CD4-positive, alpha-beta T cell treated with Interleukin-4 for 1 hour (primary cell): ENCODE measurements at regions not wholly inside any gene's neighbourhood (a gene's known extent, or its start where the extent isn't known, plus 50 kb on each side); places are given as distances from the start of the nearest gene placed in this dataset.
"Not testable (repeated sequence)": the region's sequence is repeated elsewhere in the genome, so short reads cannot be mapped to it uniquely, and the experiment has no call there.

Source experiments
- DNase-seq, 2 donors: peaks; one replicate each; pipeline ENCODE4 v3.0.0-alpha.2; 2020 to 2022

DNA sequence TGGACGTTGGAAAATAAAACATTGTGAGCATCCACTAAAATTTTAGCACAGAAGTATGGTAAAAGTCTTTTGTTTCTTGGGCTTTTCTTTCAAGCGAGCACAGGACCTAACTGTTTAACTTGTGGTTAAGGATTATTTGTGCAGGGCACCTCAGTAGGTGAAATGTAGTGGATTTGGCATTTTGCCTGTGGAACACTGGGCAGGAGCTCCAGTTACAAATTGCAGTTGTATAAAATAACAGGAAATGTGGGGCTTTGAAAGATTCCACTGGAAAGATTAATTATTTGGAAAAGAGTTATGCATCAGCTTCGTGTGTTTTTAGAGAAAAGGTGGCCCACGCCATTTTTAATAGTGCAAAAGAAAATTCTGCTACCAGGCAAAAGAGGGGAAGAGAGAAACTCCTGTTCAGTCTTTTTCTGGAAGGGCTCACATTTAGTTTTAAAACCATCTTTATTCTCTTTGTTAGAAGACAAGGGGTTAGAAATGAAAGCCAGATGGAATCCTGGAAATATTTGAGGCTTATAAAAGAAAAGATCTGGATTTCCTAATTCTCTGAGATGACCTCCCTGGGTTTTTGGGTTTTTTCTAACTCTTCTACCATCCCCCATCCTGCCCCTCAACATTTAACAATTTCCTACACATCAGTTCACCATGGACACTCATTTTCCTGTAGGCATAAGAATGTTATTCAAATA is 144.3 kb upstream of the SERTAD2 start:
- DNase-seq: no peak

DNA sequence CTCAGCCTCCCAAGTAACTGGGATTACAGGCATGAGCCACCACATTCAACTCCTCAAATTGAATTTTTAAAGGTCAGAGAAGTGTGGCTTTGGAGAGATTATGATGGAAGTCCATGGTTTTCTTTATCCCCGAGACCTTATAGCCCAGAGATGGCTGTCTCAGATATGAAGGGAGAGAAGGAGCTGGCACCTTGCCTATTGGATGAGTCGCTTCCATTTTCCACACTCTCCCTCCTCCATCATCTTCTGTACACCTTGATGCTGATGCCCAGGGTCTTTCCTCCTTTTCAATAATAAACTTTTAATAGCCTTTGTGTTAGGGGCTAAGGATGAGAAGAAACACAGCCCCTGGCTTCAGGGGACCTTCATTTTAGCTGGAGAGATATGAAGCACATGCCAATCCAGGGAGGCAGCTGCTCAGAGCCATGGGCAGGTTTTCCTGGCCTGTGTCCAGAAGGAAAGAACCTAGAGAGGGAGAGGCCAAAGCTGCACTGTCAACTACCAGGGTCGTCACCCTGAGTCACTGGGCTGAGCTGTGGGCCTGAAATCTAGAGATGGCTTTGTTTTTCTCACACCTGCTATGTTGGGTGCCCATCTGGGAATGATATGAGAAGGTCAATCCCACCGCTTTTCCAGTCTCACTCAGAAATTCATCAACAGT is 146.0 kb upstream of the SERTAD2 start:
- no peak for DNase-seq

DNA sequence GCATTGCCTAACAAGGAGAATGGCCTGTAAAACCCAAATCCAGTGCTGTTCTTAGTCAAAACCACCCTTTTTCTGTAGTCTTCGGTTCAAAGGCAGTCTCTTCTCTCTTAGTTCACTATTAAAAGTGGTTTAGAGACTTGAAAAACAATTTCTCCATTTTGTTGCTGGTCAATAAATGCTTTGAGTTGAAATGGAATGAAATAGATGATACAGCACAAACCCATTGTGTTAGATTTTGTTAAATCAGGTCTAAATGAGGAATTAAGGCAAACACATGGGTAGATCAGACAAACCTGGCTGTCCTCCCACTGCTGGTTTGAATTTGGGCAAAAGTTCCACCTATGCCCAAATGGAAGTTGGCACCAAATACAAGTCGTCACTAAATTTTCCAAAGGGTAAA is 150.1 kb upstream of the SERTAD2 start:
- DNase-seq: no peak

DNA sequence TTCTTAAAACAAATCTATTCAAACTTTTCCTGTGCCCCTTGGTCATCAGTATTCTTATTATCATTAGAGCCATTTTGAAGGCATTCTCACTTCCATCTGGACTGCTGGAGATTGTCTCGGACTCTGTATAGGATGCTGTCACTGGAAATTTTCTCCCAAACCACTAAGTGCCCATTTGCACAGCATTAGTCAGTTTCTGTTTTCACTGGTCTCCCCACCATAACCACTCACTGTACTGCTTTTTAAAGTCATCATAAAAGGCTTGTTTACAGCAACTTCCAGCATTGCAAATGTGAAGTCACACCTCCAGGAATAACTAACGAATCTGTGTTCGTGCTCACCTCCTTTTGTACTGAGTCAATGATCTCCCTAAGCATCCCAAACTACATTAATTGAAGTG is 150.9 kb upstream of the SERTAD2 start:
- DNase-seq: no peak

DNA sequence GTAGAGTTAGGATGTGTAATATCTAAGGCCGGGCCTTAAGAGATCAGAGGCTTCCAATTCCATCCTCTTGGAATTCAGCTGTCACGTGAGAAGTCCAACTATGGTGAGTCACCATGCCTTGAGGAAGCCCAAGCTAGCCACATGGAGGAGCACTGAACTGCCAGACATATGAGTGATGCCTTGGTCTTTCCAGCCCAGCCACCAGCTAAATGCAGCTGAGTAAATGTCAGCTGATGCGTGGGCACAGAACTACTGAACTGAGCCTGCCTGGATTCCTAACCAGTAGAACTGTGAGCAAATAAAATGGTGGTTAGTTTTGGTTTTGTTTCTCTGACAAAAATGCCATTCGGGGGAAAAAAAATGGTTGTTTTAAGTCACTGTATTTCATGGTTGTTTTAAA is 153.7 kb upstream of the SERTAD2 start:
- no peak for DNase-seq

DNA sequence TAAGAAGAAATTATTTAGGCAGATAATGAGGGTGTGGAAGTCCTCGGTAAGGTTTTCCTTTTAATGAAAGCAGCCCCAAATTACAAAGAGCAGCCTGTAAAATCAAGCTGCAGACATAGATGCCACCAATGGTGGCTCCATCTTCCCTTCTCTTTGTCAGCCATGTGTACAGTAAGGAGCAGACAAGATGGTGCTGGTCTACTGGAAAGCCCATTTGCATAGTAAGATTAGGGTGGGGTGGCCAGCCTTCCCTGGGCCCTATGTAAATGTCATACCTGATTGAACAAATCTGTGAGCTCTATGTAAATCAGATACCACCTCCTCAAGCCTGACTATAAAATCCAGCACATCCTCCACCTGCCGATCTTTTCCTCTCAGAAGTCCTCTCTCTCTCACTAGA is 154.4 kb upstream of the SERTAD2 start:
- no peak for DNase-seq

DNA sequence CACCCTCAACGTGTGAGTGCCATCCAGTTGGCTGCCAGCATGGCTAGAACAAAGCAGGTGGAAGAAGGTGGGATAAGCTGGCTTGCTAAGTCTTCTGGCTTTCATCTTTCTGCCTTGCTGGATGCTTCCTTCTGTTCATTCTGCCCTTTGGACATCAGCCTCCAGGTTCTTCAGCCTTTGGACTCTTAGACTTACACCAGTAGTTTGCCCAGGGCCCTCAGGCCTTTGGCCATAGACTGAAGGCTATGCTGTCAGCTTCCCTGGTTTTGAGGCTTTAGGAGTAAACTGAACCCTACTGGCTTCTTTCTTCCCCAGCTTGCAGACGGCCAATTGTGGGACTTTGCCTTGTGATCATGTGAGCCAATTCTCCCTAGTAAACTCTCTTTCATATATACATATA is 155.0 kb upstream of the SERTAD2 start:
- DNase-seq: no peak

DNA sequence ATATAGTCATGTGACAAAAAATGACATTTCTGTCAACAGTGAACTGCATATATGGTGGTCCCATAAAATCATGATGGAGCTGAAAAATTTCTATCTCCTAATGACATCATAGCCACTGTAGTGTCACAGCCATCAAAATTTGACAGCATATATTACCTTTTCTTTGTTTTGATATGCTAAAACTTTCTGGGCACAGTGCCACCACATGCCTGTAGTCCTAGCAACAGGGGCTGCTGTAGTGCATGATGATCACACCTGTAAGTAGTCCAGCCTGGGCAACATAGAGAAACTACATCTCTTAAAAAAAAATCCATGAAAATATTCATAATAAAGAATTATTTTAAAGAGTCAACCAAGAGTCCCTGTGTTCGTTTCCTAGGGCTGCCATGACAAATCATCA is 155.5 kb upstream of the SERTAD2 start:
- no peak for DNase-seq

DNA sequence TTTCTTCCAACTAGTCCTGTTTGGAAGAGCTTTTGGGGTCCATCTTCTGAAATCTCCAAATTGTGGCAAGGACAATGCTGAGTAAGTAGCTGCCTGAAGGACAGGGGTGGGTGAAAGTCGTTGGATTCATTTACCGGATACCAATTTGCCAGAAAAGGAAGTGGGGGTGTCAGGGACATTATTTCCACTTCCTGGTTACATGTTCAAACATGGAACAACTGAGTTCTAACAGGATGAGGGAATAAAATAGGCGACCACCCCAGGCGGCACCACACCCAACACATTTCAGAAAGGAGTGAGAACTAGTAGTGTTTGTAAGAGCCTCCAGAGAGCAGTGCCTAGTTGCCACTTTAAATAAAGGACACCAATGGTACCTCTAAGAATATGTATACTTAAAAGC is 158.6 kb upstream of the SERTAD2 start:
- no peak for DNase-seq

DNA sequence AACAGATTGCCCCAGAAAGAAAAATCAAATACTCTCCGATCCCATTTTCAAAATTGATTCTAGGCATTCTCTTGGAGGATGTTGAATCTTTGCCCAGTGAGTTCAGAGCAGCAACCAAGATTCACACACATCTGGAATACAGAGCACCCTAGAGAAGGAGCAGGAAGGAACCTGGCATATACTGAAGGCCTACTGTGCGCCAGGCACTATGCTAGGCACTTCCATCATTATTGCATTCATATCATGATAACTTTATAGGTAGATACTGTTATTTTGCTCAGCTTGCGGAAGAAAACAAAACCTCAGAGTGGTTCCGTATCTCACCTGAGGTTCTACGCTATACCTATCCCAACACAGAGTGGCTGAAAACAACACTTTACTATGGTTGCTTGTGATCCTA is 160.3 kb upstream of the SERTAD2 start:
- DNase-seq: no peak

DNA sequence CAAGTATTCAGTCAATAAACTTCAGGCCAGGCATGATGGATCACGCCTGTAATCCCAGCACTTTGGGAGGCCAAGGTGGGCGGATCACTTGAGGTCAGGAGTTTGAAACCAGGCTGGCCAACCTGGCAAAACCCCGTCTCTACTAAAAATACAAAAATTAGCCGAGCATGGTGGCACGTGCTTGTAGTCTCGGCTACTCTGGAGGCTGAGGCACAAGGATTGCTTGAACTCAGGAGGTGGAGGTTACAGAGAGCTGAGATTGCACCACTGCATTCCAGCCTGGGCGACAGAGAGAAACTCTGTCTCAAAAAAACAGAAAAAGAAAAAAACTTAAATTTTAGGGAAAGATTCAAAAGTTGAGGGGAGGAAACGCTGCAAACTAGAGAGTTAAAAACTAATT is 162.8 kb upstream of the SERTAD2 start:
- not testable (repeated sequence) for DNase-seq

DNA sequence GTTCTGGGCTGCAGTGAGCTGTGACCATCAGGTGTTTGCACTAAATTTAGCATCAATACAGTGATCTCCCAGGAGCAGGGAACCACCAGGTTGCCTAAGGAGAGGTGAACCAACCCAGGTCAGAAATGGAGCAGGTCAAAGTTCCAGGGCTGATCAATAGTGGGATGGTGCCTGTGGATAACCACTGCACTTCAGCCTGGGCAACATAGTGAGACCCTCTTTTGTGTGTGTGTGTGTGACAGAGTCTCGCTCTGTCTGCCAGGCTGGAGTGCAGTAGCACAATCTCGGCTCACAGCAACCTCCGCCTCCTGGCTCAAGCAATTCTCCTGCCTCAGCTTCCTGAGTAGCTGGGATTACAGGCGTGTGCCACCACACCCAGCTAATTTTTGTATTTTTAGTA is 163.7 kb upstream of the SERTAD2 start:
- DNase-seq: no peak

DNA sequence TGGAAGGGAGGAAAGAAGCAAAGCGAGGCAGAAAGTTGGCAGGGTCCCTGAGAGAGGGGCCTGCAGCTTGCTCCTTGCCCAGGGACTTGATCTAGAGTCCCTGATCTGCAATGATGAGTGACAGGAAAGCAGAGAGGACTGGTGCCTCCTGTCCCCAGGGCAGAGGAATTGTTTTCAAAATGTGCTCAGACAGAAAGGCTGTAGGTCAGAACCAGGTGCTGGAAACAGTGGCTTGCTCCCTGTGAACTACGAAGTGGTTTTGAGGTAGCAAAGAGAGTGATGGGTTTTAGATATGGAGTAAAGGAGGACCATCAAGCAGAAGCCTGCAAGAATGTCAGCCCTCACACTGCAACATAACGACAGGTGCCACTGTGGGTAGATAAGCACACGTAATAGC is 164.9 kb upstream of the SERTAD2 start:
- no peak for DNase-seq

DNA sequence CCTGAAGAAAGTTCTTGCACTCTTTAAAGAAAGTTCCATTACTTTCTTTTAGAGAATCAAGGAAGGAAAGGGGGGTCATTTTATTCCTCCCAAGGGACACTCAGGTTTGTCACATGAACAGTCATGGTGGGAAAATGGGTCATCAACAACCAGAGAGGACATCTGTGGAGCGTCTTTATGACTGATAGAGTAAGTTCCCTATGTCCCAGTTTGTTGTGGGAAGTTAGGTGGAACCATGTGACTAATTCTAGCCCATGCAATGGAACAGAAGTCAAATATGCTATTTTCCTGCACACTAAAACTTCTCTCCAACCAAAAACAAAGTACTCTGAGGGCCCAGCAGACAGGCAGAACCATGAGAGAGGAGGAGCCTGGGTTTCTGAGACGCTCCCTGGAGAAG is 165.6 kb upstream of the SERTAD2 start:
- DNase-seq: no peak

DNA sequence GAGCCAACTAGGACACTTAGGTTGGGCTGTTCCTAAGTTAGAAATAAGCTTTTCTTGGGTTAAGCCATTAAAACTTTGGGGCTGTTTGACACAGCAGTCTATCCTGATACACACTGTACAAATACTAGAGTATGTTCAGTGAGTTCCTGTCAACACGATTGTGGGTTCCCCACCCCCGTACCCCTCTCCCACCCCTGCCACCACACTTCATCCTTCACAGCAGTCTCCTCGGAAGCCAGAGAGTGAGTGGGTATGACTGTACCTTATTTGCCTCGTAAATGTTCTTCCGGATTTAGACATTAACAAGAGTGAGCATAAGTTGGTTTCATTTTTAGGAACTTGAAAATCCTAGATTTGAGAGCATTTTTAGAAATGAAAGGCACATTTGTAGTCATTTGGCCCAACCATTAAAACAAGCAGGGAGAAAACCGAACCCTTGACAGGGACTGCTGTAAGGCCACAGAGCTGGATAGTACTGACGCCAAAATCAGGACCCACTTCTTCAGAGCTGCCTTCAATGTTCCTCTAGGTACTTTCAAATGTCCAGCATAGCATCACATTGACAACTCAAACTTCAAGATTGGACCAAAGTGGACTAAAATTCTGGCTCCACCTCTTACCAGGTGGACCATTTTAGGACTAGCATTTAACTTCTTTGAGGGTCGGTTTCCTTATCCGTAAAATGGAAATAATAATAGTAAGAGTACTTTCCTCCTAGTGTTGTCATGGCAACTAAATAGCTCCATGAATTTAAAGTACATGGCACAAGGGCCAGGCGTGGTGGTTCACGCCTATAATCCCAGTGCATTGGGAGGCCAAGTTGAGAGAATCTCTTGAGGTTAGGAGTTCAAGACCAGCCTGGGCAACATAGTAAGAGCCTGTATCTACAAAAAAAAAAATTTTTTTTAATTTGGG is 166.3 kb upstream of the SERTAD2 start:
- peak; percentile 50 to 62 for DNase-seq

DNA sequence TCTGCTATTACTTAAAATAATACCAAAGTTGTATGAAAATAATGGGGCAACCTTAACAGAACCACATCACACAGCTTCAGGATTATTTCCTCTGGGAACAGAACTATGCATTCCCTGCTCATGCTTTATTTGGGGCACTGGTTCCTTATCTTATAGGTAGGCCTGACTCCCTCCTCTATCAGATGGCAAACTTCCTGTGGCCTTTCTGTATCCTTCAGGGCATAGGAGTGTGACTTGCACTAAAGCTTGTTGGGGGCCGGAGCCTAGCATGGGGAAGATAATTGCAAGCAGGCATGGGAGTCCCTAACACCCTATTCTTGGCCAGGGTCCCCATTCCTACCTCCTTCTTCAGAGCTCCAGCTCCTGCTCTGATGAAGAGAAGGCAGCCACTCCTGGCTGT is 167.2 kb upstream of the SERTAD2 start:
- no peak for DNase-seq

DNA sequence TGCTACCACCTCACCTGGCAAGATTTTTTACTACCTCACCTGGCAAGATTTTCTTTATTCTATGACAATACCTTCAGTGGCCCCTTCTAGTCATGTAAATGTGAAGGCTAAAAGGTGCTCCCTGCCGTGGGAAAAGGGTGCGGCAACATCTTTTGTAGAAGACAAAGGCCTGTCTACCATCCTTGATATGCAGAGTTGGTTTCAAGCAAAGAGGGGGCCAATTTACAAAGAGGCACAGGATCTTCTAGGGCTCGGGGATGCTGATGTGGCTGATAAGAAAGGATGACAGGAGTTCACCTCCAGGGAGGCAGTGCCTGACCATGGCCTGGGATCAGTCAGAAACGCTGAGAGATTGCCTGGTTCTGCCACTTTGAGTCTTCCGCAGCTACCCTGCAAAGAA is 165.4 kb upstream of the SLC1A4 start:
- DNase-seq: no peak

DNA sequence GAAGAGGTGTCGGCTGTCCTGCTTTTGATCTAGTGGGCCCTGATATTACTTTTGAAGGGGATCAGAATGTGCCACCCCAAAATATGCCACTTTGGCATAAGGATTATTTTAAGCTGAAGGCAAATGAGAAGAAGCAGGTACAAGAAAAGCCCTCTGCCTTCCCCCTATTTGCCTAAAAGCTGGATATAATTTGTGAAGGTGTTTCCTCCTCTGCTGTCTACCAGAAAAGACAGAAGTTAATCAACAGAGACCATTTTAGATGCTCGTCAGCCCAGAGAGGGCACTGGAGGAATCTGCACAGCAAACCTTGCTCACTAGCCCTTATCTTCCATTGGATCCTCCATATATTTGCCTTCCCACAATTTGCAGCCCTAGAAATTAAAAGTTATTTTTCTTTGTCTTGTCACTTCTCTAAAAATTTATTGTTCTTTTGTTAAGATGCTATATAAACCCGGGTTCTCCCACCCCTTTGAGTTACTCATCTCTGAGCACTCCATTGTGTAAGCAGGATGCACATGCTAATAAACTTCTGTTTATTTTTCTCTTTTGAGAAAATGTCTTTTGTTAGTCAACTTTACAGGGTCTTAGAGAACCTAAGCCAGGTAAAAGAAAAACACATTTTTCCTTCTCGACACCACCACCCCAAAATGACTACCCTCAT is 163.2 kb upstream of the SLC1A4 start:
- no peak for DNase-seq

DNA sequence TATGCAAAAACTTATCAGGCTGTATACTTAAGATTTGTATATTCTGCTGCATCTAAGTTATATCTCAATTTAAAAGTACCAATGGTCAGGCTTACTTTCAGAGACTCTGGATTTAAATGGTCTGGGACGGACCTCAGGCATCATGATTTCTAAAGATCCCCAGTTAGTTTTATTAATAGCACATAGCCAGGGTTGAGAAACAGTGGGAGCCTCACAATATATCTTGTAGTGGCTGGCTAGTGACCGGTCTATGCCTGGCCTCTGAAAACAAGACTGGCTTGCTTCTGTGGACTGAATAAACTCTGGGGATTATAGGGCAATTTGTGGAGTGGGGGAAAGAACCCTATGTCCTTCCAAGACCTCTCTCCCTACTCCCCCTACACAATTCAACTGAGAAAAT is 162.5 kb upstream of the SLC1A4 start:
- DNase-seq: no peak

DNA sequence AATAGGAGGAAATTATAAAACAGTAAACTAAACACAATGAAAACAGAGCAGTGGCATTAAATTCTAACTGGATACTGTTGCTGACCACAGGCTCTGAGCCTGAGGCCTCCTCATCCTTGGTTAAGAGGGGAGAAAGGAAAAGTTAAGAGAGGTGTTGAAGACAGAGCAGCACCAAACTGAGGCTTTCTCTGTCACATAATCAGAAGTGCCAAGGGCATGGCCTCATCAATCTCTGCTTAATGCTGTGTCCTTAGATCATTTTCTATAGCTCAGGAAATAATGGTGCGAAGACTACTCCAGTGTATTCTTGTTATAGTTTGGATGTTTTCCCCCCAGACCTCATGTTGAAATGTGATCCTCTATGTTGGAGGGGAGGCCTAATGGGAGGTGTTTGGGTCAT is 160.9 kb upstream of the SLC1A4 start:
- no peak for DNase-seq

DNA sequence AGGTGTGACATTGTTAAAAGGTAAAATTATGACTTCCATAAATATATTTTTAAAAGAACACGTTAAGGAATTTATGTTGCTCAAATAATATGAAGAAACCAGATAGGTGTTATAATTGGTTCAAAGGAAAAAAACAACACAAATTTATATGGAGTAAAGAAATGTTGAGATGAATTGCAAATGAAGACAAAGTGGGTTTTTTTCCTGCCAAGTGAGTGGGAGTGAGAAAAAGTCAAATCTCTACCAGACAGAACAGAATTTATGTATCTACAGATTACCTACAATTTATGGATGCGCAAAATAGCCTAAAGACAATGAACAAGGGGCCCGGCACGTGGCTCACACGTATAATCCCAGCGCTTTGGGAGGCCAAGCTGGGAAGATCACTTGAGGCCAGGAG is 159.7 kb upstream of the SLC1A4 start:
- DNase-seq: no peak

DNA sequence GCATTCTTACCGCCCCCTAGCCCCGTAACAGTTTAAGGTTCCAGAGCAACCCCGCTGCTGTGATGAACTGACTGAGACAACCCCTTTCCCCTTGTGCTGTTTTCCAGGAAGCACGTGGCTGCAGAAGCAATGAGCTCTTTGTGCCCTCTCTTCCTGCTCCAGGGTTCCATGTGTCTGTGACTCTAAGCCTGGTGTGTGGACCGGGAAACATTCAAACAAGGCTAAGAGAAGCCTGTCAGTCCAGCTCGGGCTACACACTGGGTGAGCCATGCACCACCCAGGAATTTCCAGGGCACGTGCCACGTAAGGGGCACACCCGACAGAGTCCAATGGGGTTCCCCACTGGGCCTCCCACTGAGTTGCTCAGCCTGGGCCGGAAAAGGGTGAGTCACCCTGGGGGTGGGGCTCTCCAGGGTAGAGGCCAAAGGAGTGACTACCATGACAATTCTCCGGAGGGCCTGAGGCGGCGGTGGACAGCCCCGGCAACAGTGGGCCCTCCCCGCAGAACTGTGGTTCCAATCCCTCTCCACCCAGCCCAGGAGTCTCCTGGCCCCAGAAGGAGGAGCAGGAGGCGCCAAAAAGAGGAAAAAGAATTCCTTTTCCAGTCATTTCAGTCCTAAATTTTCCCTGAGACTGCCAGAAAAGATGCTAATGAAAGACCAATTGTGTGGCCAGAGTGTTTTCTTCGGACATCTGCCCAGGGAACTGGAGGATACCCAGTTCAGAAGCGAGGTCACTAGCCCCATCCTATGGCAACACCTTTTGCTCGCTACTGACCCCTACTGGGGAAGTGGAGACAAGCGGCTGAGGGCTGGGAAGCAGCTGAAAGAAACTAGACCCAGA is 157.8 kb upstream of the SLC1A4 start:
- DNase-seq: peak; percentile 86 to 91

DNA sequence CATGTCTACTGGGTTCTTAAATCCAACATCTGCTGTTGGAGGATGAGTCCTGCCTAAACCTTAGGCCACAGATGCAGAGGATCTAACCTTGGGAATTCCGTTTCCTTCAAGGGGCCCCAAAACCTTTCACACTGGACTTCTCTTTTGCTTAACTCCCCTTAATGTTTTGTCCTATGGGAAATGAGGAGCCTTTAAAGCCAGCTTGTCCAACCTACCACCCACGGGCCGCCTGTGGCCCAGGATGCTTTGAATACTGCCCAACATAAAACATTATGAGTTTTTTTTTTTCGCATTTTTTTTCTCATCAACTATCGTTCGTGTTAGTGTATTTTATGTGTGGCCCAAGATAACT is 157.2 kb upstream of the SLC1A4 start:
- DNase-seq: no peak
